A673 (cell line): ENCODE measurements at regions not wholly inside any gene's neighbourhood (a gene's known extent, or its start where the extent isn't known, plus 50 kb on each side); places are given as distances from the start of the nearest gene placed in this dataset.
"Not testable (repeated sequence)": the region's sequence is repeated elsewhere in the genome, so short reads cannot be mapped to it uniquely, and the experiment has no call there.

Experiments used
- CTCF ChIP-seq: fragments of 300-800, 200-600 bp; sonication (generic); conservative IDR thresholded peaks from 2 replicates; pipeline ENCODE4 v1.5.1; 2017; ENCODE audit warnings: low read depth, mild to moderate bottlenecking, antibody characterized with exemption, low read length, moderate library complexity, mixed read lengths
- EZH2 ChIP-seq: fragments of 200-600 bp; sonication (generic); IDR thresholded peaks from 2 replicates; pipeline ENCODE4 v1.6.1; 2017; ENCODE audit warnings: borderline replicate concordance, low read depth, mild to moderate bottlenecking, mixed read lengths, antibody characterized with exemption, low read length; ENCODE audit not compliant: poor library complexity, severe bottlenecking

DNA sequence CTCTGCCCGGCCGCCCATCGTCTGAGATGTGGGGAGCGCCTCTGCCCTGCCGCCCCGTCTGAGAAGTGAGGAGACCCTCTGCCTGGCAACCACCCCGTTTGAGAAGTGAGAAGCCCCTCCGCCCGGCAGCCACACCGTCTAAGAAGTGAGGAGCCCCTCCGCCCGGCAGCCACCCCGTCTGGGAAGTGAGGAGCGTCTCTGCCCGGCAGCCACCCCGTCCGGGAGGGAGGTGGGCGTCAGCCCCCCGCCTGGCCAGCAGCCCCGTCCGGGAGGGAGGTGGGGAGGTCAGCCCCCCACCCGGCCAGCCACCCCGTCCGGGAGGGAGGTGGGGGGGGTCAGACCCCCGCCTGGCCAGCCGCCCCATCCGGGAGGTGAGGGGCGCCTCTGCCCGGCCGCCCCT is 63.0 kb upstream of the IGFBP7 start:
- TF ChIP-seq EZH2, CTCF: not testable (repeated sequence)
